PFSK-1 (cell line): ENCODE measurements at regions not wholly inside any gene's neighbourhood (a gene's known extent, or its start where the extent isn't known, plus 50 kb on each side); places are given as distances from the start of the nearest gene placed in this dataset.

ENCODE experiments used
- FOXP2 ChIP-seq: optimal IDR thresholded peaks from 2 replicates; pipeline ENCODE3; 2011; ENCODE audit warnings: borderline replicate concordance, control low read depth, inconsistent platforms; ENCODE audit not compliant: insufficient read depth; ENCODE audit errors: extremely low read length, extremely low read depth
- POLR2AphosphoS5 ChIP-seq: IDR thresholded peaks from 2 replicates; pipeline ENCODE4 v1.6.1; 2012; ENCODE audit warnings: low read depth, mild to moderate bottlenecking, control low read depth, low read length, moderate library complexity
- SIN3A ChIP-seq: IDR thresholded peaks from 2 replicates; pipeline ENCODE4 v1.6.1; 2012; ENCODE audit warnings: mild to moderate bottlenecking, low read length, moderate library complexity, borderline replicate concordance; ENCODE audit not compliant: insufficient read depth
- TAF1 ChIP-seq: IDR thresholded peaks from 2 replicates; pipeline ENCODE4 v1.6.1; 2012; ENCODE audit warnings: low read length, control low read depth, borderline replicate concordance; ENCODE audit not compliant: insufficient read depth
- TF ChIP-seq, protein P1 (sequence below), 2 experiments: IDR thresholded peaks; 2 replicates each; pipeline versions ENCODE4 v1.6.1 to v1.8.0; 2011 to 2012; ENCODE audit warnings: low read depth in 2 of 2, low read length in 2 of 2, control low read depth in 1 of 2, inconsistent platforms in 1 of 2, mild to moderate bottlenecking in 1 of 2, moderate library complexity in 1 of 2; ENCODE audit not compliant: insufficient read depth in 1 of 2

- no peak for TF ChIP-seq POLR2AphosphoS5
- no peak for TF ChIP-seq TAF1
- TF ChIP-seq FOXP2 = no peak
Observed at GRCh38 chr13:65188721-65189120, 2041.4 kb downstream of the PCDH9 start.

DNA sequence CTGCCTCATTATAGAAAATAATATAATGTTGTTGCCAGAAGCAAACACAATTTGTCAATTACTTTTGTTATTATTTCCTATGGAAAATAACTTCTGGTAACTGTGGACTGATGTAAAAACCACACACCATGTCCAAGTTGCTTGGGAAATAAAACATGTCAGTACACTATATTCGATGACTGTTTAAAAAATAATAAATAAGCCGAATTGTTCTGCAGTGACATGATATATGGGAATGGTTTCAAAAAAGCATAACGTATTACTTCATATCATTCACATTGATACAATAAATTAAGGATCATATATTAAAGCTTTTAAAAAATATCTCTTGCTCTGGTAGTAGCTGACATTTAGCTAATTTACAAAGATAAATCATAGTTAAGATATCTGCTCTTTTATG, 2062.1 kb downstream of the PCDH9 start:
- TF ChIP-seq, protein P1, sequence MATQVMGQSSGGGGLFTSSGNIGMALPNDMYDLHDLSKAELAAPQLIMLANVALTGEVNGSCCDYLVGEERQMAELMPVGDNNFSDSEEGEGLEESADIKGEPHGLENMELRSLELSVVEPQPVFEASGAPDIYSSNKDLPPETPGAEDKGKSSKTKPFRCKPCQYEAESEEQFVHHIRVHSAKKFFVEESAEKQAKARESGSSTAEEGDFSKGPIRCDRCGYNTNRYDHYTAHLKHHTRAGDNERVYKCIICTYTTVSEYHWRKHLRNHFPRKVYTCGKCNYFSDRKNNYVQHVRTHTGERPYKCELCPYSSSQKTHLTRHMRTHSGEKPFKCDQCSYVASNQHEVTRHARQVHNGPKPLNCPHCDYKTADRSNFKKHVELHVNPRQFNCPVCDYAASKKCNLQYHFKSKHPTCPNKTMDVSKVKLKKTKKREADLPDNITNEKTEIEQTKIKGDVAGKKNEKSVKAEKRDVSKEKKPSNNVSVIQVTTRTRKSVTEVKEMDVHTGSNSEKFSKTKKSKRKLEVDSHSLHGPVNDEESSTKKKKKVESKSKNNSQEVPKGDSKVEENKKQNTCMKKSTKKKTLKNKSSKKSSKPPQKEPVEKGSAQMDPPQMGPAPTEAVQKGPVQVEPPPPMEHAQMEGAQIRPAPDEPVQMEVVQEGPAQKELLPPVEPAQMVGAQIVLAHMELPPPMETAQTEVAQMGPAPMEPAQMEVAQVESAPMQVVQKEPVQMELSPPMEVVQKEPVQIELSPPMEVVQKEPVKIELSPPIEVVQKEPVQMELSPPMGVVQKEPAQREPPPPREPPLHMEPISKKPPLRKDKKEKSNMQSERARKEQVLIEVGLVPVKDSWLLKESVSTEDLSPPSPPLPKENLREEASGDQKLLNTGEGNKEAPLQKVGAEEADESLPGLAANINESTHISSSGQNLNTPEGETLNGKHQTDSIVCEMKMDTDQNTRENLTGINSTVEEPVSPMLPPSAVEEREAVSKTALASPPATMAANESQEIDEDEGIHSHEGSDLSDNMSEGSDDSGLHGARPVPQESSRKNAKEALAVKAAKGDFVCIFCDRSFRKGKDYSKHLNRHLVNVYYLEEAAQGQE (IDR thresholded peaks at IDR 0.05; ENCODE audit: insufficient read depth in 1 of 2, low read depth in 2 of 2, low read length in 2 of 2) = no peak
- no peak for TF ChIP-seq FOXP2
- TF ChIP-seq SIN3A = no peak
- TF ChIP-seq POLR2AphosphoS5 = no peak
- TF ChIP-seq TAF1 = no peak

DNA sequence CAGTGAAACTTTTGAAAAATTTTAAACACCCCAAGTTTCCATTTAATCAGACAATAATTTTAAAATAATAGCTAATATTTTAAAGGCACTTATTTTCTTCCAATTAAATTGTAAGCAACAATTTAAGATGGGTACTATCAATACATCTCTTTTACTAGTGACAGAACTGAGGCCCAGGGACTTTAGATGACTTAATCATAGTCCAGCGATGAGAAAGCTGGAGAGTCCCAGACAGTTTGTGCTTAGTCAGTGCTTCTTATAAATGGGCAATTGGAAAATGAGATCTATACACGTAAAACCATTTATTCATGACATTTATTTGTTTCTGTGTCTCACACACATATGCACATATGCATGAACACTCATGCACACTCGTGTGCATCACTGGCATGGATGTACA, 2063.5 kb downstream of the PCDH9 start:
- no peak for TF ChIP-seq FOXP2
- TF ChIP-seq SIN3A = no peak
- no peak for TF ChIP-seq POLR2AphosphoS5
- TF ChIP-seq, protein P1 (IDR thresholded peaks at IDR 0.05; ENCODE audit: insufficient read depth in 1 of 2, low read depth in 2 of 2, low read length in 2 of 2) = no peak

GRCh38 chr13:65159803-65160202, 2070.3 kb downstream of the PCDH9 start:
- TF ChIP-seq POLR2AphosphoS5 (no peak), TAF1 (no peak), FOXP2 (no peak), SIN3A (no peak)
- TF ChIP-seq, protein P1 (IDR thresholded peaks at IDR 0.05; ENCODE audit: insufficient read depth in 1 of 2, low read depth in 2 of 2, low read length in 2 of 2) = no peak

DNA sequence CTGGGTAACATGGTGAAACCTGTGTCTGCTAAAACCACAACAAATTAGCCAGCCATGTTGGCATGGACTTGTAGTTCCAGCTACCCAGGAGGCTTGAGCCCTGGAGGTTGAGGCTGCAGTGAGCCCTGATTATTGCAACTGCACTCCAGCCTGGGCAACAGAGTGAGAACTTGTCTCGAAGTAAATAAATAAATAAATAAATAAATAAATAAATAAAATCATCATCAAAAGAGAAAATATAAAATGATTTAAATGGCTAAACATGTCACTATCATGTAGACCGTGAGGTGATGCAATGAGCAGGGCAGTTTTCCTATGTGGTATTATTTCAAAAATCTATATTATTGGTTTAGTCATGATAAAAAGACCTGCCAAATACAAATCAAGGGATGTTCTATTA, 2074.3 kb downstream of the PCDH9 start:
- TF ChIP-seq POLR2AphosphoS5 (no peak), TAF1 (no peak), SIN3A (no peak), FOXP2 (no peak)
- TF ChIP-seq, protein P1 (IDR thresholded peaks at IDR 0.05; ENCODE audit: insufficient read depth in 1 of 2, low read depth in 2 of 2, low read length in 2 of 2) = no peak
